SK-N-SH treated with all-trans-retinoic acid at 6 μM for 48 hours (cell line): ENCODE measurements at regions not wholly inside any gene's neighbourhood (a gene's known extent, or its start where the extent isn't known, plus 50 kb on each side); places are given as distances from the start of the nearest gene placed in this dataset.

Source experiments
- ATAC-seq: fragments of 200-7000 bp; cut with Tn5 transposase; 3 replicates; pipeline ENCODE4 v1.9.1; 2020; ENCODE audit warnings: mild to moderate bottlenecking, moderate library complexity
- ARNTL ChIP-seq: fragments of 450-650 bp; formaldehyde crosslinking; IDR thresholded peaks from 2 replicates; pipeline ENCODE4 v1.5.0; 2020; ENCODE audit warnings: low read depth, mild to moderate bottlenecking, moderate library complexity, borderline replicate concordance
- BACH2 ChIP-seq: fragments of 250-450 bp; sonication (Bioruptor Pico); IDR thresholded peaks from 2 replicates; pipeline ENCODE4 v1.9.0; 2021; ENCODE audit warnings: mild to moderate bottlenecking, borderline replicate concordance
- CREB5 ChIP-seq: fragments of 250-450 bp; sonication (Bioruptor Pico); IDR thresholded peaks from 2 replicates; pipeline ENCODE4 v1.5.1; 2020; ENCODE audit warnings: low read depth, mild to moderate bottlenecking, moderate library complexity
- CSDC2 ChIP-seq: fragments of 250-450 bp; sonication (Bioruptor Pico); IDR thresholded peaks from 2 replicates; pipeline ENCODE4 v1.5.0; 2020; ENCODE audit warnings: mild to moderate bottlenecking, moderate library complexity
- ESRRG ChIP-seq: fragments of 250-450 bp; sonication (Bioruptor Pico); IDR thresholded peaks from 2 replicates; pipeline ENCODE4 v1.6.1; 2021; ENCODE audit warnings: mild to moderate bottlenecking
- GLIS3 ChIP-seq: fragments of 250-450 bp; sonication (Bioruptor Pico); IDR thresholded peaks from 2 replicates; pipeline ENCODE4 v1.5.0; 2020; ENCODE audit warnings: mild to moderate bottlenecking, moderate library complexity
- ISL1 ChIP-seq: fragments of 250-450 bp; sonication (Bioruptor Pico); IDR thresholded peaks from 2 replicates; pipeline ENCODE4 v2.1.2; 2022; ENCODE audit warnings: mild to moderate bottlenecking, moderate library complexity
- OSR1 ChIP-seq: fragments of 250-450 bp; sonication (Bioruptor Pico); IDR thresholded peaks from 2 replicates; pipeline ENCODE4 v1.8.0; 2022; ENCODE audit warnings: moderate library complexity, mild to moderate bottlenecking, inconsistent platforms
- PATZ1 ChIP-seq: fragments of 250-450 bp; sonication (Bioruptor Pico); IDR thresholded peaks from 2 replicates; pipeline ENCODE4 v1.8.0; 2020; ENCODE audit warnings: mild to moderate bottlenecking, moderate library complexity, borderline replicate concordance
- PPARA ChIP-seq: fragments of 250-450 bp; sonication (Bioruptor Pico); IDR thresholded peaks from 2 replicates; pipeline ENCODE4 v1.5.0; 2020; ENCODE audit warnings: mild to moderate bottlenecking, borderline replicate concordance
- RARB ChIP-seq: fragments of 250-450 bp; sonication (Bioruptor Pico); IDR thresholded peaks from 2 replicates; pipeline ENCODE4 v1.8.0; 2021; ENCODE audit warnings: mild to moderate bottlenecking, moderate library complexity
- SNAI2 ChIP-seq: fragments of 250-450 bp; sonication (Bioruptor Pico); IDR thresholded peaks from 2 replicates; pipeline ENCODE4 v1.5.0; 2020; ENCODE audit warnings: mild to moderate bottlenecking, moderate library complexity
- TOX ChIP-seq: fragments of 250-450 bp; sonication (Bioruptor Pico); IDR thresholded peaks from 2 replicates; pipeline ENCODE4 v1.8.0; 2021; ENCODE audit warnings: mild to moderate bottlenecking, moderate library complexity, borderline replicate concordance
- ZC3H10 ChIP-seq: fragments of 250-450 bp; sonication (Bioruptor Pico); IDR thresholded peaks from 2 replicates; pipeline ENCODE4 v1.5.1; 2021; ENCODE audit warnings: mild to moderate bottlenecking, moderate library complexity
- ZFP3 ChIP-seq: fragments of 250-450 bp; sonication (Bioruptor Pico); IDR thresholded peaks from 2 replicates; pipeline ENCODE4 v1.5.0; 2020; ENCODE audit warnings: mild to moderate bottlenecking, moderate library complexity
- ZFP30 ChIP-seq: fragments of 450-650 bp; formaldehyde crosslinking; IDR thresholded peaks from 2 replicates; pipeline ENCODE4 v1.5.0; 2022; ENCODE audit warnings: mild to moderate bottlenecking, moderate library complexity
- ZNF565 ChIP-seq: fragments of 450-650 bp; formaldehyde crosslinking; conservative IDR thresholded peaks from 2 replicates; pipeline ENCODE4 v1.5.0; 2020; ENCODE audit warnings: low read depth, mild to moderate bottlenecking, moderate library complexity
- ZNF70 ChIP-seq: fragments of 450-650 bp; formaldehyde crosslinking; IDR thresholded peaks from 2 replicates; pipeline ENCODE4 v1.5.0; 2020; ENCODE audit warnings: mild to moderate bottlenecking, moderate library complexity
- ZNF8 ChIP-seq: fragments of 450-650 bp; formaldehyde crosslinking; IDR thresholded peaks from 2 replicates; pipeline ENCODE4 v1.5.0; 2020; ENCODE audit warnings: mild to moderate bottlenecking, moderate library complexity
- TF ChIP-seq, protein P1 (sequence below): fragments of 250-450 bp; sonication (Bioruptor Pico); IDR thresholded peaks from 2 replicates; pipeline ENCODE4 v1.5.0; 2020; ENCODE audit warnings: mild to moderate bottlenecking, moderate library complexity
- TF ChIP-seq, protein P2 (sequence below): fragments of 250-450 bp; sonication (Bioruptor Pico); IDR thresholded peaks from 2 replicates; pipeline ENCODE4 v1.5.1; 2021; ENCODE audit warnings: mild to moderate bottlenecking, moderate library complexity

GRCh38 chr6:112485827-112486212 is 138.7 kb downstream of the RFPL4B start:
- TF ChIP-seq ESRRG = no peak
- no peak for TF ChIP-seq CSDC2 (CRISPR knock-in tag)
- ATAC-seq = no peak

GRCh38 chr6:112486454-112486853 is 139.3 kb downstream of the RFPL4B start:
- TF ChIP-seq, protein P1, sequence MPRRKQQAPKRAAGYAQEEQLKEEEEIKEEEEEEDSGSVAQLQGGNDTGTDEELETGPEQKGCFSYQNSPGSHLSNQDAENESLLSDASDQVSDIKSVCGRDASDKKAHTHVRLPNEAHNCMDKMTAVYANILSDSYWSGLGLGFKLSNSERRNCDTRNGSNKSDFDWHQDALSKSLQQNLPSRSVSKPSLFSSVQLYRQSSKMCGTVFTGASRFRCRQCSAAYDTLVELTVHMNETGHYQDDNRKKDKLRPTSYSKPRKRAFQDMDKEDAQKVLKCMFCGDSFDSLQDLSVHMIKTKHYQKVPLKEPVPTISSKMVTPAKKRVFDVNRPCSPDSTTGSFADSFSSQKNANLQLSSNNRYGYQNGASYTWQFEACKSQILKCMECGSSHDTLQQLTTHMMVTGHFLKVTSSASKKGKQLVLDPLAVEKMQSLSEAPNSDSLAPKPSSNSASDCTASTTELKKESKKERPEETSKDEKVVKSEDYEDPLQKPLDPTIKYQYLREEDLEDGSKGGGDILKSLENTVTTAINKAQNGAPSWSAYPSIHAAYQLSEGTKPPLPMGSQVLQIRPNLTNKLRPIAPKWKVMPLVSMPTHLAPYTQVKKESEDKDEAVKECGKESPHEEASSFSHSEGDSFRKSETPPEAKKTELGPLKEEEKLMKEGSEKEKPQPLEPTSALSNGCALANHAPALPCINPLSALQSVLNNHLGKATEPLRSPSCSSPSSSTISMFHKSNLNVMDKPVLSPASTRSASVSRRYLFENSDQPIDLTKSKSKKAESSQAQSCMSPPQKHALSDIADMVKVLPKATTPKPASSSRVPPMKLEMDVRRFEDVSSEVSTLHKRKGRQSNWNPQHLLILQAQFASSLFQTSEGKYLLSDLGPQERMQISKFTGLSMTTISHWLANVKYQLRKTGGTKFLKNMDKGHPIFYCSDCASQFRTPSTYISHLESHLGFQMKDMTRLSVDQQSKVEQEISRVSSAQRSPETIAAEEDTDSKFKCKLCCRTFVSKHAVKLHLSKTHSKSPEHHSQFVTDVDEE (CRISPR knock-in tag) = no peak
- TF ChIP-seq, protein P2, sequence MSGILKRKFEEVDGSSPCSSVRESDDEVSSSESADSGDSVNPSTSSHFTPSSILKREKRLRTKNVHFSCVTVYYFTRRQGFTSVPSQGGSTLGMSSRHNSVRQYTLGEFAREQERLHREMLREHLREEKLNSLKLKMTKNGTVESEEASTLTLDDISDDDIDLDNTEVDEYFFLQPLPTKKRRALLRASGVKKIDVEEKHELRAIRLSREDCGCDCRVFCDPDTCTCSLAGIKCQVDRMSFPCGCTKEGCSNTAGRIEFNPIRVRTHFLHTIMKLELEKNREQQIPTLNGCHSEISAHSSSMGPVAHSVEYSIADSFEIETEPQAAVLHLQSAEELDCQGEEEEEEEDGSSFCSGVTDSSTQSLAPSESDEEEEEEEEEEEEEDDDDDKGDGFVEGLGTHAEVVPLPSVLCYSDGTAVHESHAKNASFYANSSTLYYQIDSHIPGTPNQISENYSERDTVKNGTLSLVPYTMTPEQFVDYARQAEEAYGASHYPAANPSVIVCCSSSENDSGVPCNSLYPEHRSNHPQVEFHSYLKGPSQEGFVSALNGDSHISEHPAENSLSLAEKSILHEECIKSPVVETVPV (CRISPR knock-in tag) = no peak
- TF ChIP-seq OSR1 (CRISPR knock-in tag) (no peak), GLIS3 (no peak), ESRRG (no peak), CREB5 (CRISPR knock-in tag) (no peak), CSDC2 (CRISPR knock-in tag) (no peak), ZNF8 (CRISPR knock-in tag) (no peak), ZC3H10 (no peak), TOX (CRISPR knock-in tag) (no peak), ARNTL (no peak), PATZ1 (no peak)
- TF ChIP-seq, all 23 proteins: peak for 0
- no peak for ATAC-seq

- ATAC-seq = no peak
- TF ChIP-seq PPARA (CRISPR knock-in tag) (no peak), ZNF565 (CRISPR knock-in tag) (no peak), TOX (CRISPR knock-in tag) (no peak), CREB5 (CRISPR knock-in tag) (no peak), ISL1 (CRISPR knock-in tag) (no peak), GLIS3 (no peak), ESRRG (no peak), RARB (CRISPR knock-in tag) (no peak)
- TF ChIP-seq, all 23 proteins: peak for 0
Observed at GRCh38 chr6:112488238-112488637, 141.1 kb downstream of the RFPL4B start.

DNA sequence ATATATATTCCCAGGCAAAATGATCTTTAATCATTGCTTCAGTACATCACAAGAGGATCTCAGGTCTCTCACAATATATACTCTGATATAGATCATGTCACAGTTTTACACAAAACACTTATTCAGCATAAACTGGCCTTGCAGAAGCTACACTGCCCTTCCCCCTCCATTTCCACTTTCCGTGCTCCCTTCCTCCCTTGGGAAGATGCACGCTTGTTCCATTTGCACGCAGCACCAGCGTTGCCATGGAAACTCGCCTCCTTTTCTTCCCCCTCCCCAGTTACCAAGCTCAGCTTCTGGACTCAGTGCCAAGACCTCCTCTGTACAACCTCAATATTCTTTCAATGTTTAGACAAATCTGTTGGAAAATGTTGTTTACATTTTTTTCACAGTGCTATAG is 154.6 kb downstream of the RFPL4B start:
- ATAC-seq = no peak
- TF ChIP-seq SNAI2 (CRISPR knock-in tag) (no peak), ZFP30 (CRISPR knock-in tag) (no peak), ZNF70 (CRISPR knock-in tag) (no peak), ISL1 (CRISPR knock-in tag) (no peak), CSDC2 (CRISPR knock-in tag) (no peak), CREB5 (CRISPR knock-in tag) (no peak), TOX (CRISPR knock-in tag) (no peak), ZFP3 (CRISPR knock-in tag) (no peak), GLIS3 (no peak), BACH2 (CRISPR knock-in tag) (no peak), RARB (CRISPR knock-in tag) (no peak), ESRRG (no peak), ARNTL (no peak), PATZ1 (no peak)
- TF ChIP-seq, protein P2 (CRISPR knock-in tag) = no peak
